Retina (tissue), 1 donor: ENCODE measurements at regions not wholly inside any gene's neighbourhood (a gene's known extent, or its start where the extent isn't known, plus 50 kb on each side); places are given as distances from the start of the nearest gene placed in this dataset.
"Not testable (repeated sequence)": the region's sequence is repeated elsewhere in the genome, so short reads cannot be mapped to it uniquely, and the experiment has no call there.

Experiments
- DNase-seq: peaks from one replicate; pipeline ENCODE4 v3.0.0-alpha.2; 2016

DNA sequence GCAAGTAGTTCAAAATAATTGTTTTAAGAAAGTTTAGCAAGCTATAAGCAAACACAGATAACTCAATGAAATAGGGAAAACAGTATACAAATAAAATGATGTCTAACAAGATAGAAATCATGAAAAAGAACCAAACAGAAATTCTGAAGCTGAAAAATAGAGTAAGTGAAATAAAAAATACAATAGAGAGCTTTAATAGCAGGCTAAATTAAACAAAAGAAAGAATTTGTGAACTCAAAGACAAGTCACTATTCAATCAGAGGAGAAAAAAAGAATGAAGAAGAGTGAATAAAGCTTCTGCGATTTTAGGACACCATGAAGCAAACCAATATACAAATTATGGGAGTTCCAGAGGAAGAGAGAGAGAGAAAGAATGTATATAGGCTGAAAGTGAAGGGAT, 576.8 kb downstream of the STK39 start:
- DNase-seq = no peak

DNA sequence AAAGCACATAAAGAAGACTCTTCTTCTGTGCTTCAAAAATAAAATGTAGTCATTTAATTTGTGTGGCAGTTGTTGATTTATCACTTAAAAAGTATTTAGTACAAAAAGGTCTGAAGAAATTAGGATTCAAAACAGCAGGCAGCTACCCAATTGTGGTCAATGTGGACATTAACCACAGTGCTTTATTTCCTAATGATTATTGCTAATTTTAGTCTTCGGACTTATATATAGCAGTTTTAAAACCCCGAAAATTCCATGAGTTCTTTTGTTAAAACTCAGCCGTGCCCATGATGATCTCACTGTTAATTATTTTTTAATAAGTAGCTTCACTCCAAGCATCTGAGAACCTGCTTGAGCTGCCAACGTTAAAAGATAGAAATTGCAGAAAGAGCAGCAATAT, 594.3 kb downstream of the STK39 start:
- DNase-seq = no peak

DNA sequence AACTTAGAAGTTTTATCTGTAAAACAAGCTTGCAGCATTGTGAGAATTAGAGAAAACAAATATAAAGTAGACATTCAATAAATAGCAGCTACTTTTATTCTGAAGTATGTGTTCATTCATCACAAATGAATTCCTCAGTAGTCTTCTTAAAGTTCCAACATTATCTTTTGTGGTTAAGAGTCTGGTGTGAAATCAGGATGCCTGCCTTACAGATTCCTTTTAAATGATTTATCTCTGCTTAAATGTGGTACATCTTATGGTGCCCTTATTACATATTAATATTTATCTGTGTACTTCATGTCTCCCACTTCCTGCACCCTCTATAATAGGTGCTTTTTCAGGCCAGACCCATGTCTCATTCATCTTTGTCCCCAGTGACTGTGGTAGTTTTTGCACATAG, 595.0 kb downstream of the STK39 start:
- DNase-seq = no peak

DNA sequence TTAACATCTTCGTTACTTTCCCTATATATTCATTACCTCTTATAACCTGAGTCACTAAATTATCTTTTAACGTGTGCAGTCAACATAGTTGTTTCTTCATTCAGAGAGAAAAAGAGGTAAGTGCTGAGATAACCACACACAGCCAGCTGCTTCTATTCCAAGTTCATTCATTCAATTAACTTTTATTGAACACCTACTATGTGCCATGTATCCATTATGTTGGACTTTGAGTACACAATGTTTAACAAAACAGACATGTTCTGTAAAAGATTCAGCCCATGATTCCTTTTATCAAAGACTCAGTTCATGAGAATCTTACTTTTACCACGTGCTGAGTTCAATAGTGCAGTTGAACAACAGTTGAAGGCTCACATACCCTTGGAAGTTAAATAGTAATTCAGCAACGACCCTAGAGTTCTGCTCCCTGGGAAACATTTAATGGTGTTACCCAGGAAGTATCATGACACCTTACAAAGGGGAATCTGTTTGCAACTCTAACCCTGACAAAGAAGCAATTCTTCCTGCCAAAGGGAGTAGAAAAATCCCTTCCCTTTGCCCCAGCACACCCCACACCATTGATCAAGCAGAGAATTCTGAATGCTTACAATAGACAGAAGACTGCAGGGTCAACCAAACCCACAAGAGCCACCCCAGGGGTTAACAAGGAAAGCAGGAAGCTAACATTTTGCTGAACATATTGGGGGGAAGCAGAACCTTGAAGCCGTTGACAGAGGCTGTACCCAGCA, 595.8 kb downstream of the STK39 start:
- peak; percentile 13 for DNase-seq

DNA sequence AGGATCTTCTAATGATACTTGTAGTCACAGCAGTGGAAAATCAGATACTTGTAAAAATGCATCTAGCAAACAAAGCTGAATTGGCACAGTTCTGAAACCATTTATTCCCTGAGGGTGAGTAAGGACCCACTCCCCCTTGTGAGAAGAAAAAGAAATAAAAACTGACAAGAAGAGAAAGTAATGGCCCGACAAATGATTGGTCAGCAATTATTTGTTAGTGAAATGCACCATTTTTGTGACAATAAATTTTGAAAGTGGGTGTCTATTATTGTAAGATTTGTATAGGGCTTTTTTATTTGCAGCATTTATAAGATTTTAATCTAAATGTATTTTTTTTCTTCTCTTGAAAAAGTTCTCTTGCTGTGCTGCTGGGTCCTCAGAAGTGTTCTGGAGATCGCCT, 600.8 kb downstream of the STK39 start:
- no peak for DNase-seq

DNA sequence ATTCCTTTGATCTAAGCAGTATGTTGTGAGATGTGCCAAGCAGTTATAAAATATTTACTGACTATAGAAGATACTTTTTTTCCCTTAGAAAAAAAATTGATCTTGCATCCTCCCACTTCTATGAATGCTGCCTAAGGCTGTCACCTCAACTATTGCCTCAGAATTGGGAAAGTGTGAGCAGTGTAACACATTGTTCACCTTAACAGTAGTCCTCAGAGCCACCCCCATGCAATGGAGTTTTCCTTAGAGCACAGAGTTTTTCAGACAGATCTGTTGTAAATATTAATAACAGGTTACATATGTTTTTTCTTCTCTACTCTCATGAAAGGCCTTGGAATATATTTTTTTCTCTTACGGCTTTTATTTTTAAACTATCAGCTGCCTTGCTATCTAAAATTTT, 607.3 kb downstream of the STK39 start:
- no peak for DNase-seq

DNA sequence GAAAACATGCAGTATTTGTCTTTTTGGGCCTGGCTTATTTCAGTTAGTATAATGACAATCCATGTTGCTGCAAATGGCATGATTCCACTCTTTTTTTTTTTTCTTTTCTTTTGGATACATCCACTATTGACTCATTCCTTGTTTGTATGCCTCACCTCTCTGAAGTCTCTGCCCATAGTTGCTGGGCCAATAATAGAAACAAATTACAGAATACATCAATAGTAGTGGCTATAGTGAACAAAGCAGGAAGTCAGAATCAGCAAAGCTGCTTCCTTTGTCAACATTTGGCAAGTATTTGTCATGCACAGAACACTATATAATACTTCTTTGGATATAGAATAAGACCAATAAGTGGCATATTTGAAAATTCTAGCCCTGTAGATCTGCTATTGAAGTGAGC, 609.7 kb downstream of the STK39 start:
- DNase-seq = no peak

DNA sequence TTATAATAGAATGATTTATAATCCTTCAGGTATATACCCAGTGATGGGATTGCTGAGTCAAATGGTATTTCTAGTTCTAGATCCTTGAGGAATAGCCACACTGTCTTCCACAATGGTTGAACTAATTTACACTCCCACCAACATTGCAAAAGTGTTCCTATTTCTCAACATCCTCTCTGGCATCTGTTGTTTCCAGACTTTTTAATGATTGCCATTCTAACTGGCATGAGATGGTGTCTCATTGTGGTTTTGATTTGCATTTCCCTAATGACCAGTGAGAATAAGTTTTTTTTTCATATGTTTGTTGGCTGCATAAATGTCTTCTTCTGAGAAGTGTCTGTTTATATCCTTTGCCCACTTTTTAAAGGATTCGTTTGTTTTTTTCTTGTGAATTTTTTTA, 615.1 kb downstream of the STK39 start:
- DNase-seq = not testable (repeated sequence)

DNA sequence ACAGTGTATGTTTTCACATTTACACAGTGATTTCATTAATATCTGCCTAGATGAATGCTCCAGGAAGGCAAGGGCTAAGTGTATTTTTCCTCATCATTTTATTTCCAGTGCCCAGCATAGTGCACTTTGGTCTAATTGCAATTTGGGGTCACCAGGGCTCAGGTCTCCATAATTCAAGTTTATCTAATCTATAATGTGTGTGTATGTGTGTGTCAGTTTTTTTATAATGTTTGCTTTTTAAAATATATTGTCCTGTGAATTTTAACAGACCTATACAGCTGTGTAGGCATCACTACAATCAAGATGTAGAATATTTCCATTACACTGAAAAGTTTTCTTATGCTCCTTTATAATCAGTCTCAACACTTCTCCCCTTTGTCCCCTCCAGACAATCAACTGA, 620.4 kb downstream of the STK39 start:
- DNase-seq = no peak

DNA sequence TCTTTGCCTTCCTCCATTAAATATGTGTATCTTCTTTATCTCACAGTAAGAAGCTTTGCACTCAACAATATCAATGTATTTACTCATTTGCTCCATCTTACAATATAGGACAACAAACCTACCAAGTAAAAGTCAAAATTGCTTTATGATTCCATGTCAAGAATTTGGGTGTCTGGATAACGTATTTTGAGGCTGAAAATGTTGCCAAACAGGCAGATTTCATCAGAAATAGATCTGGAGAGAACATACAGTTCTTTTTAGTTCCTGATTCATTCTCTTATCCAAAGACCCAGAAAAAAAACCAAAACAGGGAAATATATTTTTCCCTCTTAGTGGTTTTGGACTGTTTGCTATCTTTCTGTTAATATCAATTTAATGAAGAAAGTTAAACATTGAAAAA, 621.1 kb downstream of the STK39 start:
- DNase-seq = no peak

DNA sequence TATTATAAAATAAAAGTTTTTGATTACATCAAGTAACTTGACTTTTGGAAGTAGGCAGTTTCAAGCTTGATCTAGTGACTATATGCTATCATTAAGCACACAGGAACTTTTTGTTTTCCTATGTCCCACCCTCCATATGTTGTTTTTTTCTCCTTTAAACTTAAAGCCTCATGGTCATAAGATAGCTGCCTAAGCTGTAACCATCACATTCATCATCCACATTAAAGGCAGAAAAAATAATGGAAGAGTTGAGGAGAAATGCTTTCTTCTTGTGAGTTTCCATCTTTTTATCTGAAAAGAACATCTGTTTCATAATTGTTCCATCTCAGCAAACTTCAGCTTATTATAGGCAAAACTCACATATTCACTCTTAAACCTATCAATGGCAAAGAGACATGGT, 630.4 kb downstream of the STK39 start:
- DNase-seq = no peak

DNA sequence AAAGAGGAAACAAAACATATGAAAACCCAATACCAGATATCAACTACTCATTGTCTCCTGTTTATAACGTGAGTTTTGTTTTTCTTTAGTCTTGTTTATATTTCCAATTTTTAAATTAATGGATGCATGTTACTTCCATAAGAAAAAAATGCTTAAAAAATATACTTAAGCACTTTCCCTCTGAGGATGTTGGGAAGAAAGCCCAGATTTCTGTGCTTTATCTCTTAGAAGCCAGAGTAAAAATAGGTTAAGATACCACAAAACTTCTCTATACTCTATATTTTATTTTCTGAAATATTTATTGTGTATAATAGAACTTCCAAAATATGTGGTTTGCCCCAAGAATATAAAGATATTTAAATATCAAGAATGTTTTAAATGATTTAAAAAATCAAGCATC, 633.9 kb downstream of the STK39 start:
- no peak for DNase-seq

DNA sequence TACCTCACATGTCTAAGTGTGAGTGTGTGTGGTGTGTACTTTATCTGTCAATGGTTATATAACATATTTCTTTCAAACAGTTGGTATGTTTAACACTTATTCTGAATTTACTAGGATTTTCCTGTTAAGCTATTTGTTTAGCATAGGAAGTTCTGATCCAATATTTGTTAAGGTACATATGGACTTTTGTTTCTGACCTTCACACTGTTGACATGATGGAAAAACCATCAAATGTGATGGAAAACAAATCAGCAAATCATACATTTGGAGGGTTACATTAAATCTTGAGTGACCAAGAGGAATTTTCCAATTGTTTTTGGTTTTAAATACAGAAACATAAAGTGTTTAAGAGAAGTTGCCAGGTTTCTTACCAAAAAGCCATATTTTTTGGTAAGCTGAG, 638.9 kb downstream of the STK39 start:
- no peak for DNase-seq

DNA sequence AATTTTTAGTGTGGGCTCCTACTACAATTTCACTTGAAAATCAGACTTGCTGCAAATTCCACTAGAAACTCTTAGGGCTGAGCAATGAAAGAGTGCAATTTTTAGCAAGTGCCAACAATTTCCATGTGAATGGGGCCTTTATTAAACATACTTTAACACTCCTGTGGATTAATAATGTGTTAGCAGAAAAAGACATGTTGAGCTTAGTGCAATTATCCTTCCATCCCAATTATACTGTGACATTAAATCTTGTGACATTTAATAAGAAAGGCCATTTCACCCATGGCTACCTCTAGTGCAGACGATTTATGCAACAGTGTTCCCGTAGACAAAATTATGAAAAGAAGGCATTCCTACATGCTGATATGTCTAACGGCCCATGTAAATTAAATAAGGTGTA, 639.7 kb downstream of the STK39 start:
- DNase-seq = no peak

DNA sequence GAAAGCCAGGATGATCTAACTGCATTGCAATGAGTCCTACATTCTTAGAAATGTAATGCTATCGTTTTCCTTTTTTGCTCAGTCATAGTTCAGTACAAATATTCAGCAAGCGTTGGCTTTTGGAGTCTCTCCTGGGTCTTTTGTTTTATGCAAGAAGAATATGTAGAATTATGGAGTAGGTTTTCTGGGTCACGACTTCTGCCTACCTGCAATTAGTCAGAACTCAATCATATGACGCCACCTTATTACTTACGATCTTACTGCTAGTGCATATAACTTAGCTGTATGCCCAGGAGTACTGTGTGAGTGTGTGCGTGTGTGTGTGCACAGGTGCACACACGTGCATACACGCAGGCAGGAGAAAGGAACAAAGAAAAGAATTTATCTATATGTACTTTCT, 640.2 kb downstream of the STK39 start:
- no peak for DNase-seq

DNA sequence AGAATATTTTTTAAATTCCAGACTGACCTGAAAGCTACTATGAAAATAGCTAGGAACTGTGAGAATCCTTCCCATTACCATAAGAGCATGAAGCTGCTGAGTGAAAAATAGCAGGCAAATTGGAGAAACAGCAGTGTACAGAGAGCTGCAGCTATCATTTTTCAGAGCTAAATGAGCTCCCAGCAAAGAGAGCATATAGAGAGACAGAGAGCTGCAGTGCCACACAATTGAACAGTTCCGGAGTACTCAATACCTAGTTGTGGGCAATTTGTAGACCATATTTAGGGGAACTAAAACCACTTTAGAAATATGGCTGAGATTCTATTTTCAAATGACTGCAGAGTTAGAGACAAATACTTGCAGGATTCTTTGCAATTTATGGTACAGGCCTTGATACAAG, 645.3 kb downstream of the STK39 start:
- DNase-seq = no peak

DNA sequence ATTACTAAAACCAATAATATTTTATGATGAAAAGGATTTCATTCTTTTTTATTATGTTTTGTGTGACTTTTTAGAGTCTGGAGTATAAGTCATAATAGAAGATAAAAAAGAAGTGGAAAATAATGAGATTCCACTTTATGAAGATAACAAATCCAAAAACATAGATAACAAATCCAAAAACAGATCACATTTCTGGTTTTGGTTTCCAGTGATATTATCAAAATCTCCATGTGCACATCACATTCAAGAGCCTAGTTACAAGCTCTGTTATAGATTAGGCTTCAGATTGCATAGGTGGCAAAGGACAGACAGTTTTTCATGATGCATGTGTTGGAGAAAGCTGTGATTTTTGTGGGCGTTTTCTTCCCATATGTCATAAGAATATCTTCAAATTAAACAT, 648.2 kb downstream of the STK39 start:
- DNase-seq = no peak

DNA sequence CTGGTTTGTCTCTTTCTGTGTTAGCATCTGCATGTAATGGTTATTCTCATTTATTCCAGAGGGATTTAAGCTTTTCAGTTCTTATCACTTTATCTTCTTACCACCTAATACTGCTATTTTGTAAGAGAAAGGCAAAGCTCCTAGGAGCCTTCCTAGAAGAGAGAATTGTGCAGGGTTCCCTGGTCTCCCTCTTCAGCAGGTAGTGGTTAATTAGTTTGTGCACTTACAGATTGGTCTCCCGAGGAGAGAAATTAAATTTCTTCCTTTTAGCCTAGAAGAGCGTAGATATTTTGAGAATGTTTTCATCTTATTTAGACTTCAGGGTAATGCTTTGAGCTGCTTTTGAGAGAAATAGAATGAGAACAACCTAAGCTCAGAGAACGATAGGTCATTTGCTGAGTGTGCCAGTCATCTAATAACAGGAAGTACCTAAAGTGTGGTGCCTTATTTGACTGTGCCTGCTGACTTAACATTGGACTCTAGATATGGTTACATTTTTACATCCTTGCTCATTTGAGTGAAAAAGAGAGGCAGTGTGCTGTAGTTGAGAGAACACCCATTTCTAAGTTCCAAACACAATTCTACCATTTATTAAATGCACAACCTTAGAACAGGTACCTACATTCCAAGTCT, 651.4 kb downstream of the STK39 start:
- DNase-seq = no peak

DNA sequence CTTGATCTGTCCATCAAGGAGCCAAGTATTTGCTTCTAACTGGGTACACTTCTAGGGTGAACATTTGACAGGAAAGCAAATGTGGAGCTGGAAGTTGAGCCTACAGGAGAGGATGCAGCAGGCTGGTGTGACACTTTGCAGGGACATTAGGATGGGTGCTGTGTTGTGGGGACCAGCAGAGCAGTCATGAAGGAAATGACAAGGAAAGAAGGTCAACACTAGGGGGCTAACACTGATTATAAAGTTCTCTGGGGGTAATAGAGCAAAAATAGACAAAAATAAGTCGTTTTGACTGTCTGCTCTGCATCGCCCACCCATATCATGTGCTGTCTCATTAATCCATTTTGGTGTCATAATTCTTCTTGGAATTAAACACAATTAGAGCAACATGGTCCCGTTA, 652.4 kb downstream of the STK39 start:
- no peak for DNase-seq

DNA sequence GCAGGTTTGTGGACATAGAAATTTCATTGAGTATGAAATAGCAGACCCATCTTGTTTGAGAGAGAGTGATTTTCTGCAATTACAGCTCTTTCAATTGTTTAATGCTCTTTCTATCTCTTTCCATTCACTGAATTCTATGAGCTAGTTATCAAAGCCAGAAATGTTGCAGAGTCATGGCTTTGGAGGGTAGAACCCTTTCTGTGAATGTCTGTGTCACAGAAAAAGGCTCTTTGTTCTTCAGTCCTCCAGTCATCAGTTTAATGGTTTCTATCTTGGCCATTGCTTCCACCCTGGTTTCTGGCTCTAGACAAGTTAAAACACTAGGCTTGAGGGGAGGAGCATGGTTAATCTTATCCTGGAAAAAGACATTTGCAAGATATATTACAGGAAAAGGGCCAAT, 655.0 kb downstream of the STK39 start:
- DNase-seq = no peak

DNA sequence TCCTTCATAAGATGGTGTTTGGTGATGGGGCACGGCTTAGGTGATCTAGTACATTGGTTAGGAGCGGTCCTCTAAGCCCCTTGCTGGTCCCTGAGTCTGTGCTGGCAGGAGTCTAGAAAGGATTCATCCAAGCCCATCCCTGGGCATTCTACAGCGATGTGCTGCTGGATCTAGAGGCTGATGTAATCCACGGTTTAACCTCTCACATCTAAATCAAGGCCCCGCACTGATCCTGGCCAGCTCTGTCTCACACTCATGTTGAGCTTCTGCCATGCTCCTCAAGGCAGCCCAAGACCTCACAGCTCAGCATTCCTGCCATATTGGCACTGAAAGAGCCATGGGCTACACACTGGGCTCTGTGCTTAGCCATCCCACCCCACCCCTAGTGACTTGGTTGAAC, 664.8 kb downstream of the STK39 start:
- no peak for DNase-seq

DNA sequence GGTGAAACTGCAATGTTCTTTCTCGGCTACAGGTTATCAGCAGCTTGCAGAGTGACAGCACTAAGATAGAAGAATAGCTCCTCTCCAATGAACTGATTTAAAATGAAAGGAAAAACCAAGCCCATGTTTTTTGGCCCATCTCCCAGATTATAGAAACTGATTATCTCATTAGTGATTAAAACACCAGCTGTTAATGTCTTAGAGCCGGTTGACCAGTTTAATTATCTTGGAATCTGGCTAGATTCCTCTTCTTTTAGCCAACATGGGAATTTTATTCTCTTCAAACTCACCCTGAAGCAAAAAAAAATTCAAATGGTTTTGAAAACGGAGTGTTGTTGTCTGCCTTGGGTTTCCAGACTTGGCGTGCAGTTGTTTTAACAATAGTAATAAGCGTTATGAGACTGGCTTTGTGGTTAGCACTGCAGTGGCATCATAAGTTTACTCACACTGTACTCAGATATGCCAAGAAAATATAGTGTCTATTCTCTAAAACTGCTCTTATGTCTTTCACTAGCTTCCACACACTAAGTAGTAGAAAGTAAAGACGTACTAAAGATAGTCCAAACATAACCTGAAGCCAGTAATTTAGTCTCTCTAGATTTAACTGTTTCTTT, 665.3 kb downstream of the STK39 start:
- no peak for DNase-seq

DNA sequence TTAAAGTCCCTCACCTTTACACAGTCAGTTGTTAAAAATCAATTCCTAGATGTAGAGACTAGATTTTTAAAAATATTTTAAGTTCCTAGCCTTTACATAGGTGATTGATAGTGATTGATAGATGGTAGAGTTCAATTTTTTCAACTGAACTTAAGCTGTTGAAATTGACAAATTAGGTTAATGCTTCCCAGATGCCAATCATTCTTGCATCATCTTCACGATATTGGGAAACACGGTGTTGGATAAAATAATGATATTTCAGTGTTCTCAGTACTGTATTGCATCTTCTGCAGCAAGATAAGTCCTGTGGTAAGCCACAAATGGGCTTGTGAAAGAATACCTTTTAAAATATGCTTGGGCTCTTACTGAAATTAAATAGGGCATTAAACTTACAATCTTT, 667.6 kb downstream of the STK39 start:
- DNase-seq = no peak

DNA sequence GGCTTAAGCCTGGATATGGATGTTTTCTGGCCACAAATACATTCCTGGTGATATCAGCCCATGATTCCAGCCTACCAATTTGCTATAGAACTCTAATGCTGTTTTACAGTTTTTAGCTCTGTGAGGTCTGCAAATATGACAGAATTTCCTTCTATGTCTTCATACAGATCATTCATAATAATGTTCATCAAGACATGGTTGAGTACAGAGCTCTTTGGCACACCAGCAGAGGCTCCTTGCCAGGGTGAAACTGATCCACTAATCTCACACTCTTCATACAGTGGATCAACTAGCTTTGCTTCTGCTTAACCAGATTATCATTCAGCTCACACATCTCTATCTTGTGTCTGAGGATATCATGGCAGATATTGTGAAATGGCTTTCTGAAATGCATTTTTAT, 672.1 kb downstream of the STK39 start:
- no peak for DNase-seq
